Neural progenitor cell (in vitro differentiated cells): ENCODE measurements at regions not wholly inside any gene's neighbourhood (a gene's known extent, or its start where the extent isn't known, plus 50 kb on each side); places are given as distances from the start of the nearest gene placed in this dataset.

Experiments used
- DNase-seq: peaks from one replicate; pipeline ENCODE4 v3.0.0-alpha.2; 2016; ENCODE audit warnings: low spot score
- H2AFZ ChIP-seq: fragments of 200-600 bp; sonication (generic); replicated peaks from 2 replicates; pipeline ENCODE4 v1.6.1; 2016; ENCODE audit warnings: antibody characterized with exemption
- H3F3A ChIP-seq: fragments of 200-600 bp; sonication (generic); 2 replicates; pipeline ENCODE4 v1.6.1; 2016; ENCODE audit warnings: antibody characterized with exemption, low read depth
- H3K27ac ChIP-seq: fragments of 200-600 bp; sonication (generic); 2 replicates; pipeline ENCODE4 v1.5.1; 2016; ENCODE audit warnings: mild to moderate bottlenecking
- H3K27me3 ChIP-seq: fragments of 200-600 bp; sonication (generic); 2 replicates; pipeline ENCODE4 v1.6.1; 2016; ENCODE audit warnings: mild to moderate bottlenecking, moderate library complexity
- H3K36me3 ChIP-seq: fragments of 200-600 bp; sonication (generic); 2 replicates; pipeline ENCODE4 v1.5.1; 2016
- H3K4me1 ChIP-seq: fragments of 200-600 bp; sonication (generic); 2 replicates; pipeline ENCODE4 v1.6.1; 2016; ENCODE audit warnings: mixed run types
- H3K4me2 ChIP-seq: fragments of 200-600 bp; sonication (generic); 2 replicates; pipeline ENCODE4 v1.6.1; 2016
- H3K4me3 ChIP-seq: fragments of 200-600 bp; sonication (generic); 2 replicates; pipeline ENCODE4 v1.5.1; 2016
- H3K79me2 ChIP-seq: fragments of 200-600 bp; sonication (generic); 2 replicates; pipeline ENCODE4 v1.6.1; 2016; ENCODE audit warnings: low read depth
- H3K9ac ChIP-seq: fragments of 200-600 bp; sonication (generic); 2 replicates; pipeline ENCODE4 v1.6.1; 2016
- H3K9me3 ChIP-seq: fragments of 200-600 bp; sonication (generic); 2 replicates; pipeline ENCODE4 v1.5.1; 2016; ENCODE audit warnings: low read depth
- H4K20me1 ChIP-seq: fragments of 200-600 bp; sonication (generic); 2 replicates; pipeline ENCODE4 v1.6.1; 2016; ENCODE audit warnings: low read depth
- H3K27ac Mint-ChIP-seq: 3 replicates; pipeline ENCODE4 v1.8.0; 2021; ENCODE audit warnings: mixed read lengths
- H3K27me3 Mint-ChIP-seq: 2 replicates; pipeline ENCODE4 v1.8.0; 2022; ENCODE audit warnings: low read depth, mild to moderate bottlenecking, inconsistent platforms, moderate library complexity, mixed read lengths; ENCODE audit not compliant: insufficient read depth
- H3K36me3 Mint-ChIP-seq: 3 replicates; pipeline ENCODE4 v1.8.0; 2021; ENCODE audit warnings: mixed read lengths
- H3K4me1 Mint-ChIP-seq: 3 replicates; pipeline ENCODE4 v1.8.0; 2021; ENCODE audit warnings: mixed read lengths
- H3K4me3 Mint-ChIP-seq: 3 replicates; pipeline ENCODE4 v1.8.0; 2021; ENCODE audit warnings: mild to moderate bottlenecking, moderate library complexity, mixed read lengths
- H3K9me3 Mint-ChIP-seq: 3 replicates; pipeline ENCODE4 v1.8.0; 2020; ENCODE audit warnings: mixed read lengths
- CTCF ChIP-seq: fragments of 200-600 bp; sonication (generic); IDR thresholded peaks from 2 replicates; pipeline ENCODE4 v1.5.1; 2017; ENCODE audit warnings: antibody characterized with exemption, mild to moderate bottlenecking
- EZH2 ChIP-seq: fragments of 200-600 bp; sonication (generic); IDR thresholded peaks from 2 replicates; pipeline ENCODE4 v1.6.1; 2017; ENCODE audit warnings: antibody characterized with exemption, mild to moderate bottlenecking, moderate library complexity
- EZH2phosphoT487 ChIP-seq: fragments of 200-600 bp; sonication (generic); IDR thresholded peaks from 2 replicates; pipeline ENCODE4 v1.6.1; 2017; ENCODE audit warnings: antibody characterized with exemption

DNA sequence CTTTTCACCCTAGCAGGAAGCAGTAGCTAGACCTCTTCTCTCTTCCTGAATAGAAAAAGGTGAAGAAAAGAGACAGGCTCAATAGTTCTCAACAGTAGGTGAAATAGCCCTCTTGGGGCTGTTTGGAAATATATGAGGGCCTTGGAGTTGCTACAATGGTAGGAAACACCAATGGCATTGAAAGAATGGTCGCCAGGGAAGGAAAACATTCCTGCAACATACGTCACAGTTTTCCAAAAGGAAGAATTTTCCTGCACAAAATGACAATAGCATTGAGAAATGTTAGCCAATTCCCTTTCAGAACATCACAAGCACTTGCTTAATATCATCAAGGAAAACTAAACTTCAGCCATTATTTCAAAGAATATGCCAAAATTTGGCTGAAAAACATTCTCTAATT, 484.5 kb downstream of the IGSF11 start:
- Histone ChIP-seq H3K79me2 (no peaks in the 10 kb centered on the region), H3F3A (no peaks in the 10 kb centered on the region), H3K4me2 (no peak overlapping the region), H3K9ac (no peak overlapping the region), H3K4me1 (no peaks in the 10 kb centered on the region), H3K4me3 (no peak overlapping the region), H3K36me3 (no peaks in the 10 kb centered on the region), H3K27ac (no peak overlapping the region), H3K9me3 (no peaks in the 10 kb centered on the region), H2AFZ (no peak overlapping the region), H3K27me3 (no peaks in the 10 kb centered on the region), H4K20me1 (no peaks in the 10 kb centered on the region)
- H3K27ac Mint-ChIP-seq, result no peak overlapping the region
- no peaks in the 10 kb centered on the region for H3K9me3 Mint-ChIP-seq
- no peak for DNase-seq
- H3K27me3 Mint-ChIP-seq, result no peaks in the 10 kb centered on the region
- TF ChIP-seq EZH2phosphoT487 (no peak), CTCF (no peak), EZH2 (no peak)
- no peaks in the 10 kb centered on the region for H3K4me1 Mint-ChIP-seq
- H3K4me3 Mint-ChIP-seq, result no peak overlapping the region
- H3K36me3 Mint-ChIP-seq, result no peaks in the 10 kb centered on the region

DNA sequence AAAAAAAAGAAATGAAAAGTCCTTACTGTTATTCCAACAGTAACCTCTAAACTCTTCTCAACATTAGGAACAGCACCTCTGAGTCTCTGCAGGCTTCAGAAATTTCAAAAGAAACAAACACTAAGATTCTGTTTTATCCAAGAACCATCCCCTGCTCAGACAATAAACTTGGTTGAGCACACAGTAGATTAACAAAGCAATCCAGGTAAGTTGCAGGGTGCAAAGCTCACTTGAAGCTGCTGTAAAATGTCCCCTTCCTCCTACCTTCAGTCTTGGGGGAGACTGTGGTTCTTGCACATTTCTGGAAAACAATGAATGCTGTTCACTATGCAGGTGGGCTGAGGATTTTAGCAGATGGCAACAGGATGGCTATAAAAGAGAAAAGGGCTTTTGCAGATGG, 484.1 kb downstream of the IGSF11 start:
- H3K4me1 Mint-ChIP-seq, result no peaks in the 10 kb centered on the region
- Histone ChIP-seq H3K27me3 (no peaks in the 10 kb centered on the region), H3K9me3 (no peaks in the 10 kb centered on the region), H2AFZ (no peak overlapping the region), H3K4me1 (no peaks in the 10 kb centered on the region), H3K9ac (no peak overlapping the region), H3F3A (no peaks in the 10 kb centered on the region), H3K79me2 (no peaks in the 10 kb centered on the region), H4K20me1 (no peaks in the 10 kb centered on the region), H3K36me3 (no peaks in the 10 kb centered on the region), H3K27ac (no peak overlapping the region), H3K4me2 (no peak overlapping the region), H3K4me3 (no peak overlapping the region)
- no peaks in the 10 kb centered on the region for H3K27me3 Mint-ChIP-seq
- H3K9me3 Mint-ChIP-seq, result no peaks in the 10 kb centered on the region
- no peak overlapping the region for H3K27ac Mint-ChIP-seq
- no peak overlapping the region for H3K4me3 Mint-ChIP-seq
- DNase-seq, result no peak
- TF ChIP-seq EZH2, result no peak
- no peak for TF ChIP-seq CTCF
- TF ChIP-seq EZH2phosphoT487, result no peak
- no peaks in the 10 kb centered on the region for H3K36me3 Mint-ChIP-seq

DNA sequence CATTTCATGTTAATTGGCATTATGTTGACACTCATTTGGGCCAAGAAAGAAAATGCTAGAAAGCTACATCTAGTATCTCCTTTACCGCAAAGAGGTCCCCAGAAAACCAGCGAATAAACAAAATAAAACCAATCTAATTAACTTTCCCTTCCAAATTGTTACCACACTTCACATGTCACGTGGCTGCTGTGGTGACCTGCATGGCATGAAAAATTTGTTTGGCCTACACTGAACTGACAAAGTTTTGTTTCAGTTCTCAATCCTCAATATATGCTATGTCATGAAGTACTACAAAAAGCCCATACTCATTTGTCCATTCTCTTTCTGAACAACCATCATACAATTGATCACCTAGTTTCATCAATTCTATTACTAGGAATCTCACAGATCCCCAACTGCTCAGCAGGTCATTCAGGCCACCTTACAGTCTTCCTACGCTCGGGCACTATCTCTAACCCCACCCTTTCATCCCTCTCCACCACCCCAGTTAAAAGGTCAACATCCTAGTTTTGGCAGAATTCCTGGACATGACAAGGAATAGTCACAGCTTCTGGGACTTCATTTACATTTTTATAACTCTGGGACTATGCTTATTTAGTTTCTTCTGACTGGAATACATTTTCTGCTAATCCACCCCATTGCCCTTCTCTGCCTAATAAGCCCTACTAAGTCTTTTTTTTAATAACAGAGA, 480.4 kb downstream of the IGSF11 start:
- Histone ChIP-seq H4K20me1 (no peaks in the 10 kb centered on the region), H3K4me3 (no peak overlapping the region), H3K27me3 (no peaks in the 10 kb centered on the region), H3K9ac (no peak overlapping the region), H3K4me1 (no peaks in the 10 kb centered on the region), H3K4me2 (no peak overlapping the region), H3K79me2 (no peaks in the 10 kb centered on the region), H3K27ac (no peak overlapping the region), H3F3A (no peaks in the 10 kb centered on the region), H2AFZ (no peak overlapping the region), H3K9me3 (no peaks in the 10 kb centered on the region), H3K36me3 (no peaks in the 10 kb centered on the region)
- Mint-ChIP-seq H3K27me3 (no peaks in the 10 kb centered on the region), H3K4me1 (no peaks in the 10 kb centered on the region), H3K9me3 (no peaks in the 10 kb centered on the region), H3K4me3 (no peak overlapping the region), H3K36me3 (no peaks in the 10 kb centered on the region), H3K27ac (no peak overlapping the region)
- TF ChIP-seq CTCF, result no peak
- no peak for DNase-seq
